HepG2 (cell line): ENCODE measurements at regions not wholly inside any gene's neighbourhood (a gene's known extent, or its start where the extent isn't known, plus 50 kb on each side); places are given as distances from the start of the nearest gene placed in this dataset.

Source experiments
- ATAC-seq: fragments of 200-7000 bp; cut with Tn5 transposase; 3 replicates; pipeline ENCODE4 v1.9.1; 2020; ENCODE audit warnings: mild to moderate bottlenecking, moderate library complexity
- BruUV-seq: library from RNA; stranded (reverse); fragments of 400-500 nt; replicated peaks from 2 replicates; lab custom pipeline; 2021; lab: Mats Ljungman, UMichigan
- CTCF ChIA-PET: fragments of 300-600 bp; formaldehyde crosslinking; extraction: SDS; loops from one replicate; lab custom pipeline; 2021; ENCODE audit warnings: low total read pairs, inconsistent platforms, low intra/inter-chr PET ratio; lab: Yijun Ruan, JAX
- POLR2A ChIA-PET: fragments of 350-600 bp; sonication (Branson Sonifier 250); formaldehyde crosslinking; loops from one replicate; lab custom pipeline; 2020; ENCODE audit warnings: antibody characterized with exemption, inconsistent platforms; lab: Yijun Ruan, JAX
- DNase-seq: peaks from one replicate; pipeline ENCODE4 v3.0.0-alpha.2; 2015; ENCODE audit warnings: low spot score
- FAIRE-seq: peaks from 3 replicates; lab custom pipeline; 2011; peaks lifted over from hg19 to GRCh38; lab: Jason Lieb, UNC
- H2AFZ ChIP-seq: one replicate; pipeline ENCODE4 v1.6.1; 2011; ENCODE audit warnings: low read length, inconsistent platforms
- H3K27ac ChIP-seq: fragments of 300-600 bp; 3 replicates; pipeline ENCODE4 v1.8.0; 2011; ENCODE audit warnings: mixed run types, mild to moderate bottlenecking, mixed read lengths, low read length, inconsistent platforms; ENCODE audit not compliant: insufficient read depth; ENCODE audit errors: extremely low read length
- H3K27me3 ChIP-seq, 2 experiments: fragments of 200-600 bp in 1 of 2; 2 replicates in 1 of 2; 3 replicates in 1 of 2; pipeline versions ENCODE4 v1.6.0 to v1.8.0; 2011; ENCODE audit warnings: low read length in 2 of 2, mild to moderate bottlenecking in 2 of 2, moderate library complexity in 2 of 2, inconsistent platforms in 1 of 2; ENCODE audit not compliant: insufficient read depth in 2 of 2, control insufficient read depth in 1 of 2
- H3K36me3 ChIP-seq, 2 experiments: fragments of 200-600 bp in 1 of 2; replicated peaks in 1 of 2; 2 replicates in 1 of 2; 3 replicates in 1 of 2; pipeline versions ENCODE4 v1.5.1 to v1.8.0; 2011; ENCODE audit warnings: low read length in 2 of 2, inconsistent platforms in 1 of 2; ENCODE audit not compliant: insufficient read depth in 2 of 2, control insufficient read depth in 1 of 2
- H3K4me1 ChIP-seq: 2 replicates; pipeline ENCODE4 v1.5.1; 2012; ENCODE audit warnings: low read length, inconsistent platforms; ENCODE audit not compliant: insufficient read depth
- H3K4me2 ChIP-seq: 2 replicates; pipeline ENCODE4 v1.6.0; 2011; ENCODE audit warnings: low read depth, low read length, inconsistent platforms
- H3K4me3 ChIP-seq, 3 experiments: fragments of 200-600 bp in 1 of 3; sonication (generic), shearing (Covaris generic) in 1 of 3; replicated peaks in 1 of 3; 2 replicates each; pipeline ENCODE4 v1.5.1; 2011 to 2016; ENCODE audit warnings: low read length in 3 of 3, inconsistent platforms in 2 of 3, low read depth in 2 of 3, mild to moderate bottlenecking in 2 of 3, control low read depth in 1 of 3, mixed read lengths in 1 of 3; ENCODE audit not compliant: insufficient read depth in 1 of 3
- H3K79me2 ChIP-seq: one replicate; pipeline ENCODE4 v1.6.1; 2011; ENCODE audit warnings: low read length, inconsistent platforms; ENCODE audit not compliant: insufficient read depth
- H3K9ac ChIP-seq: 2 replicates; pipeline ENCODE4 v1.6.0; 2011; ENCODE audit warnings: mild to moderate bottlenecking, low read depth, low read length, inconsistent platforms; ENCODE audit not compliant: insufficient read depth
- H3K9me3 ChIP-seq: 2 replicates; pipeline ENCODE4 v1.5.1; 2012; ENCODE audit warnings: mild to moderate bottlenecking, low read length
- H4K20me1 ChIP-seq: 2 replicates; pipeline ENCODE4 v1.6.0; 2011; ENCODE audit warnings: inconsistent platforms, mild to moderate bottlenecking, low read length, moderate library complexity; ENCODE audit not compliant: insufficient read depth
- ARID2 ChIP-seq: sonication (generic); formaldehyde crosslinking; IDR thresholded peaks from 2 replicates; pipeline ENCODE4 v1.8.1; 2022; ENCODE audit warnings: mild to moderate bottlenecking, missing genetic modification reagents, borderline replicate concordance
- CEBPB ChIP-seq: IDR thresholded peaks from 2 replicates; pipeline ENCODE4 v1.6.1; 2011; ENCODE audit warnings: low read depth, low read length, improper control_type of control experiment, borderline replicate concordance
- ELF4 ChIP-seq: sonication (generic); formaldehyde crosslinking; IDR thresholded peaks from 2 replicates; pipeline ENCODE4 v1.5.0; 2020; ENCODE audit warnings: missing genetic modification reagents, mild to moderate bottlenecking, moderate library complexity, borderline replicate concordance
- GABPB1 ChIP-seq: IDR thresholded peaks from 2 replicates; pipeline ENCODE4 v1.6.1; 2016; ENCODE audit warnings: mild to moderate bottlenecking, missing genetic modification reagents, moderate library complexity, missing compliant biosample characterization
- GFI1 ChIP-seq: sonication (generic); formaldehyde crosslinking; IDR thresholded peaks from 2 replicates; pipeline ENCODE4 v1.5.0; 2020; ENCODE audit warnings: missing genetic modification reagents, mild to moderate bottlenecking, borderline replicate concordance
- HINFP ChIP-seq: sonication (generic); formaldehyde crosslinking; IDR thresholded peaks from 2 replicates; pipeline ENCODE4 v1.4.0; 2020; ENCODE audit warnings: low read depth, mild to moderate bottlenecking, missing genetic modification reagents
- HNRNPUL1 ChIP-seq: fragments of 200-400 bp; formaldehyde crosslinking; IDR thresholded peaks from 2 replicates; pipeline ENCODE4 v1.6.1; 2017; ENCODE audit warnings: low read depth, mild to moderate bottlenecking, low read length, moderate library complexity
- JUN ChIP-seq: sonication (generic); formaldehyde crosslinking; IDR thresholded peaks from 2 replicates; pipeline ENCODE4 v1.4.0; 2020; ENCODE audit warnings: mild to moderate bottlenecking, missing genetic modification reagents
- KDM4B ChIP-seq: sonication (generic); formaldehyde crosslinking; IDR thresholded peaks from 2 replicates; pipeline ENCODE4 v1.4.0; 2020; ENCODE audit warnings: missing genetic modification reagents
- PRDM10 ChIP-seq: sonication (generic); formaldehyde crosslinking; IDR thresholded peaks from 2 replicates; pipeline ENCODE4 v1.4.0; 2020; ENCODE audit warnings: low read depth, missing genetic modification reagents
- RBAK ChIP-seq: sonication (generic); formaldehyde crosslinking; IDR thresholded peaks from 2 replicates; pipeline ENCODE4 v1.5.1; 2020; ENCODE audit warnings: mild to moderate bottlenecking, missing genetic modification reagents
- SP1 ChIP-seq, 2 experiments: fragments of 450-650 bp in 1 of 2; sonication (generic) in 1 of 2; formaldehyde crosslinking in 1 of 2; IDR thresholded peaks; 2 replicates each; pipeline versions ENCODE4 v1.4.0 to v1.6.1; 2016 to 2020; ENCODE audit warnings: missing genetic modification reagents in 1 of 2
- STAG1 ChIP-seq: sonication (generic); formaldehyde crosslinking; IDR thresholded peaks from 2 replicates; pipeline ENCODE4 v1.4.0; 2020; ENCODE audit warnings: missing genetic modification reagents
- TCF7 ChIP-seq: sonication (generic); IDR thresholded peaks from 2 replicates; pipeline ENCODE4 v1.6.1; 2016; ENCODE audit warnings: antibody characterized with exemption, low read depth
- ZFP36L2 ChIP-seq: sonication (generic); formaldehyde crosslinking; IDR thresholded peaks from 2 replicates; pipeline ENCODE4 v1.4.0; 2020; ENCODE audit warnings: missing genetic modification reagents
- ZNF501 ChIP-seq: sonication (generic); formaldehyde crosslinking; IDR thresholded peaks from 2 replicates; pipeline ENCODE4 v1.5.1; 2020; ENCODE audit warnings: mild to moderate bottlenecking, moderate library complexity, missing genetic modification reagents
- ZNF576 ChIP-seq: sonication (generic); formaldehyde crosslinking; IDR thresholded peaks from 2 replicates; pipeline ENCODE4 v1.4.0; 2020; ENCODE audit warnings: mild to moderate bottlenecking, missing genetic modification reagents
- ZNF580 ChIP-seq: IDR thresholded peaks from 2 replicates; pipeline ENCODE4 v1.6.1; 2016; ENCODE audit warnings: low read depth, borderline replicate concordance
- ZNF737 ChIP-seq: sonication (generic); formaldehyde crosslinking; IDR thresholded peaks from 2 replicates; pipeline ENCODE4 v1.5.0; 2020; ENCODE audit warnings: missing genetic modification reagents, mild to moderate bottlenecking, borderline replicate concordance
- WGBS: methylation state at CpG from one replicate; pipeline ENCODE4 v1.1.6; 2017; ENCODE audit warnings: low lambda C conversion rate; 5-methylcytosine and 5-hydroxymethylcytosine counted together
- in situ Hi-C: cut with HindIII; loops from 2 replicates; pipeline ENCODE4 v1.10.0; 2017; ENCODE audit warnings: low pct_unique_long_range_greater_than_20kb; ENCODE audit not compliant: extremely low pct_ligation_motif_present
- intact Hi-C: fragments of 100-400 bp; cut with micrococcal nuclease; formaldehyde crosslinking; loops from one replicate; pipeline ENCODE4 v1.10.0; 2022; ENCODE audit not compliant: unreplicated experiment

- TF ChIP-seq TCF7 = no peak
- TF ChIP-seq HNRNPUL1 = no peak
These were observed 546.2 kb upstream of the ATP2B1 start (continued) for GRCh38 chr12:90254796-90255195.

- no peak overlapping the region for H2AFZ ChIP-seq
- no peaks in the 10 kb centered on the region for H3K79me2 ChIP-seq
- BruUV-seq = no TSS peak
- no peak for ATAC-seq
- no peaks in the 10 kb centered on the region for H3K4me1 ChIP-seq
- H3K36me3 ChIP-seq = no peaks in the 10 kb centered on the region
- intact Hi-C loops = no loop called here
- no peak overlapping the region for H3K27ac ChIP-seq
- 30% methylated on average over 8 of the region's 8 CpGs for WGBS
- peaks cover 14% of the 10 kb centered on the region; the same call in 1 of the 2 replicates for H3K9me3 ChIP-seq
- CTCF ChIA-PET = no interaction called here
- H3K9ac ChIP-seq = no peak overlapping the region
- H3K4me3 ChIP-seq = no peak overlapping the region
- no peak for FAIRE-seq
- DNase-seq = no peak
- POLR2A ChIA-PET = no interaction called here
- in situ Hi-C loops = no loop called here
- H4K20me1 ChIP-seq = no peaks in the 10 kb centered on the region
- H3K4me2 ChIP-seq = no peak overlapping the region
- no peaks in the 10 kb centered on the region for H3K27me3 ChIP-seq
- no peak for TF ChIP-seq ZNF737 (CRISPR knock-in tag)
- no peak for TF ChIP-seq GABPB1
- TF ChIP-seq ZNF576 (CRISPR knock-in tag) = no peak
- TF ChIP-seq ZFP36L2 (CRISPR knock-in tag) = no peak
- no peak for TF ChIP-seq GFI1
- TF ChIP-seq CEBPB = no peak
- no peak for TF ChIP-seq SP1 (IDR thresholded peaks at IDR 0.05)
- no peak for TF ChIP-seq SP1 (CRISPR knock-in tag; IDR thresholded peaks at IDR 0.05)
- no peak for TF ChIP-seq HINFP (CRISPR knock-in tag)
- TF ChIP-seq STAG1 (CRISPR knock-in tag) = no peak
- no peak for TF ChIP-seq ZNF580 (CRISPR knock-in tag)
- TF ChIP-seq KDM4B (CRISPR knock-in tag) = no peak
- TF ChIP-seq RBAK (CRISPR knock-in tag) = no peak
- TF ChIP-seq PRDM10 (CRISPR knock-in tag) = no peak
- no peak for TF ChIP-seq ELF4 (CRISPR knock-in tag)
- TF ChIP-seq ZNF501 (CRISPR knock-in tag) = no peak
- no peak for TF ChIP-seq JUN (CRISPR knock-in tag)
- TF ChIP-seq ARID2 = no peak
These were observed 545.1 kb upstream of the ATP2B1 start for GRCh38 chr12:90253674-90254181.
